ENCODE measurements at regions not wholly inside any gene's neighbourhood (a gene's known extent, or its start where the extent isn't known, plus 50 kb on each side); places are given as distances from the start of the nearest gene placed in this dataset.

GRCh38 chr7:118511146-118511545, 286.6 kb downstream of the ANKRD7 start:
- intact Hi-C loops (cut with micrococcal nuclease): no loop called here
- H3K27me3 Mint-ChIP-seq (ENCODE audit: low read depth): no peaks in the 10 kb centered on the region

GRCh38 chr7:118517275-118517674, 292.8 kb downstream of the ANKRD7 start:
- Mint-ChIP-seq H3K4me3 (ENCODE audit: low read depth) (no peak overlapping the region), H3K27ac (no peak overlapping the region), H3K27me3 (ENCODE audit: low read depth) (no peaks in the 10 kb centered on the region), H3K36me3 (ENCODE audit: low read depth) (no peaks in the 10 kb centered on the region), H3K9me3 (no peaks in the 10 kb centered on the region), H3K4me1 (ENCODE audit: low read depth) (no peaks in the 10 kb centered on the region)
- intact Hi-C loops (cut with micrococcal nuclease): no loop called here
- no peak for DNase-seq (ENCODE audit: low spot score)

More at GRCh38 chr7:118511146-118511545, 286.6 kb downstream of the ANKRD7 start:
- Mint-ChIP-seq H3K4me3 (ENCODE audit: low read depth) (no peak overlapping the region), H3K4me1 (ENCODE audit: low read depth) (no peaks in the 10 kb centered on the region), H3K27ac (no peak overlapping the region), H3K36me3 (ENCODE audit: low read depth) (no peaks in the 10 kb centered on the region), H3K9me3 (no peaks in the 10 kb centered on the region)
- no peak for DNase-seq (ENCODE audit: low spot score)

GRCh38 chr7:118525020-118525419, 300.5 kb downstream of the ANKRD7 start:
- Mint-ChIP-seq H3K36me3 (ENCODE audit: low read depth) (no peaks in the 10 kb centered on the region), H3K9me3 (no peaks in the 10 kb centered on the region), H3K27ac (no peak overlapping the region), H3K4me1 (ENCODE audit: low read depth) (no peaks in the 10 kb centered on the region), H3K4me3 (ENCODE audit: low read depth) (no peak overlapping the region), H3K27me3 (ENCODE audit: low read depth) (no peaks in the 10 kb centered on the region)
- intact Hi-C loops (cut with micrococcal nuclease): no loop called here
- DNase-seq (ENCODE audit: low spot score): no peak

- no peaks in the 10 kb centered on the region for H3K9me3 Mint-ChIP-seq
- intact Hi-C loops (cut with micrococcal nuclease): no loop called here
- H3K27me3 Mint-ChIP-seq (ENCODE audit: low read depth): no peaks in the 10 kb centered on the region
- no peaks in the 10 kb centered on the region for H3K4me1 Mint-ChIP-seq (ENCODE audit: low read depth)
- H3K27ac Mint-ChIP-seq: no peak overlapping the region
- no peak overlapping the region for H3K4me3 Mint-ChIP-seq (ENCODE audit: low read depth)
- DNase-seq (ENCODE audit: low spot score): no peak
- no peaks in the 10 kb centered on the region for H3K36me3 Mint-ChIP-seq (ENCODE audit: low read depth)
Measured at GRCh38 chr7:118531566-118531965, 307.1 kb downstream of the ANKRD7 start.

GRCh38 chr7:118559207-118559606, 334.7 kb downstream of the ANKRD7 start:
- Mint-ChIP-seq H3K27me3 (ENCODE audit: low read depth) (no peaks in the 10 kb centered on the region), H3K4me1 (ENCODE audit: low read depth) (no peaks in the 10 kb centered on the region), H3K4me3 (ENCODE audit: low read depth) (no peak overlapping the region), H3K27ac (no peak overlapping the region), H3K9me3 (no peaks in the 10 kb centered on the region), H3K36me3 (ENCODE audit: low read depth) (no peaks in the 10 kb centered on the region)
- intact Hi-C loops (cut with micrococcal nuclease): no loop called here
- DNase-seq (ENCODE audit: low spot score): no peak

GRCh38 chr7:118563311-118563710, 338.8 kb downstream of the ANKRD7 start:
- H3K27ac Mint-ChIP-seq: no peak overlapping the region

GRCh38 chr7:118572604-118573003, 348.1 kb downstream of the ANKRD7 start:
- Mint-ChIP-seq H3K4me3 (ENCODE audit: low read depth) (no peak overlapping the region), H3K27ac (no peak overlapping the region), H3K4me1 (ENCODE audit: low read depth) (no peaks in the 10 kb centered on the region), H3K36me3 (ENCODE audit: low read depth) (no peaks in the 10 kb centered on the region), H3K27me3 (ENCODE audit: low read depth) (no peaks in the 10 kb centered on the region), H3K9me3 (peaks cover 3% of the 10 kb centered on the region)
- no peak for DNase-seq (ENCODE audit: low spot score)
- intact Hi-C loops (cut with micrococcal nuclease): no loop called here

More at GRCh38 chr7:118563311-118563710, 338.8 kb downstream of the ANKRD7 start:
- Mint-ChIP-seq H3K9me3 (peaks cover 4% of the 10 kb centered on the region), H3K36me3 (ENCODE audit: low read depth) (no peaks in the 10 kb centered on the region), H3K4me1 (ENCODE audit: low read depth) (no peaks in the 10 kb centered on the region), H3K4me3 (ENCODE audit: low read depth) (no peak overlapping the region), H3K27me3 (ENCODE audit: low read depth) (no peaks in the 10 kb centered on the region)
- no peak for DNase-seq (ENCODE audit: low spot score)
- intact Hi-C loops (cut with micrococcal nuclease): no loop called here

- Mint-ChIP-seq H3K36me3 (ENCODE audit: low read depth) (no peaks in the 10 kb centered on the region), H3K4me1 (ENCODE audit: low read depth) (no peaks in the 10 kb centered on the region), H3K27ac (no peak overlapping the region), H3K27me3 (ENCODE audit: low read depth) (no peaks in the 10 kb centered on the region), H3K4me3 (ENCODE audit: low read depth) (no peak overlapping the region), H3K9me3 (no peaks in the 10 kb centered on the region)
- no peak for DNase-seq (ENCODE audit: low spot score)
- intact Hi-C loops (cut with micrococcal nuclease): no loop called here
Measured at GRCh38 chr7:118573085-118573484, 348.6 kb downstream of the ANKRD7 start.

- H3K27me3 Mint-ChIP-seq (ENCODE audit: low read depth): no peaks in the 10 kb centered on the region
- H3K4me1 Mint-ChIP-seq (ENCODE audit: low read depth): no peaks in the 10 kb centered on the region
- no peaks in the 10 kb centered on the region for H3K9me3 Mint-ChIP-seq
- DNase-seq (ENCODE audit: low spot score): no peak
- no peak overlapping the region for H3K27ac Mint-ChIP-seq
- no peak overlapping the region for H3K4me3 Mint-ChIP-seq (ENCODE audit: low read depth)
- intact Hi-C loops (cut with micrococcal nuclease): no loop called here
- H3K36me3 Mint-ChIP-seq (ENCODE audit: low read depth): no peaks in the 10 kb centered on the region
Measured at GRCh38 chr7:118575393-118575948, 351.0 kb downstream of the ANKRD7 start.

- H3K27me3 Mint-ChIP-seq (ENCODE audit: low read depth): no peaks in the 10 kb centered on the region
- intact Hi-C loops (cut with micrococcal nuclease): no loop called here
Measured at GRCh38 chr7:118580743-118581382, 356.4 kb downstream of the ANKRD7 start.

GRCh38 chr7:118583641-118584040, 359.1 kb downstream of the ANKRD7 start:
- Mint-ChIP-seq H3K36me3 (ENCODE audit: low read depth) (no peaks in the 10 kb centered on the region), H3K27me3 (ENCODE audit: low read depth) (no peaks in the 10 kb centered on the region), H3K4me1 (ENCODE audit: low read depth) (no peaks in the 10 kb centered on the region), H3K27ac (no peak overlapping the region), H3K4me3 (ENCODE audit: low read depth) (no peak overlapping the region), H3K9me3 (peaks cover 15% of the 10 kb centered on the region)
- intact Hi-C loops (cut with micrococcal nuclease): no loop called here
- no peak for DNase-seq (ENCODE audit: low spot score)

More at GRCh38 chr7:118580743-118581382, 356.4 kb downstream of the ANKRD7 start:
- no peak overlapping the region for H3K27ac Mint-ChIP-seq
- no peak for DNase-seq (ENCODE audit: low spot score)
- H3K36me3 Mint-ChIP-seq (ENCODE audit: low read depth): no peaks in the 10 kb centered on the region
- H3K4me3 Mint-ChIP-seq (ENCODE audit: low read depth): no peak overlapping the region
- H3K4me1 Mint-ChIP-seq (ENCODE audit: low read depth): no peaks in the 10 kb centered on the region
- peaks cover 2% of the 10 kb centered on the region for H3K9me3 Mint-ChIP-seq

- intact Hi-C loops (cut with micrococcal nuclease): no loop called here
- H3K4me1 Mint-ChIP-seq (ENCODE audit: low read depth): no peaks in the 10 kb centered on the region
- H3K27ac Mint-ChIP-seq: no peak overlapping the region
- no peaks in the 10 kb centered on the region for H3K27me3 Mint-ChIP-seq (ENCODE audit: low read depth)
- peaks cover 24% of the 10 kb centered on the region for H3K9me3 Mint-ChIP-seq
- H3K36me3 Mint-ChIP-seq (ENCODE audit: low read depth): no peaks in the 10 kb centered on the region
- no peak for DNase-seq (ENCODE audit: low spot score)
- H3K4me3 Mint-ChIP-seq (ENCODE audit: low read depth): no peak overlapping the region
Measured at GRCh38 chr7:118586248-118586647, 361.7 kb downstream of the ANKRD7 start.

- H3K4me1 Mint-ChIP-seq (ENCODE audit: low read depth): no peaks in the 10 kb centered on the region
- intact Hi-C loops (cut with micrococcal nuclease): loop anchor here (2.0 kb wide), 1 partner anchor 331 kb away; no protein-coding TSS in a partner anchor
Measured at GRCh38 chr7:118590107-118590506, 365.6 kb downstream of the ANKRD7 start.

More at GRCh38 chr7:118590107-118590506, 365.6 kb downstream of the ANKRD7 start:
- Mint-ChIP-seq H3K9me3 (peaks cover 24% of the 10 kb centered on the region), H3K36me3 (ENCODE audit: low read depth) (no peaks in the 10 kb centered on the region), H3K27me3 (ENCODE audit: low read depth) (no peaks in the 10 kb centered on the region), H3K27ac (no peak overlapping the region), H3K4me3 (ENCODE audit: low read depth) (no peak overlapping the region)
- no peak for DNase-seq (ENCODE audit: low spot score)
